ENCODE measurements at regions not wholly inside any gene's neighbourhood (a gene's known extent, or its start where the extent isn't known, plus 50 kb on each side); places are given as distances from the start of the nearest gene placed in this dataset.

- no peak for TF ChIP-seq HDAC6 (IDR thresholded peaks at IDR 0.05; ENCODE audit: unreplicated experiment)
- TF ChIP-seq, protein P1, sequence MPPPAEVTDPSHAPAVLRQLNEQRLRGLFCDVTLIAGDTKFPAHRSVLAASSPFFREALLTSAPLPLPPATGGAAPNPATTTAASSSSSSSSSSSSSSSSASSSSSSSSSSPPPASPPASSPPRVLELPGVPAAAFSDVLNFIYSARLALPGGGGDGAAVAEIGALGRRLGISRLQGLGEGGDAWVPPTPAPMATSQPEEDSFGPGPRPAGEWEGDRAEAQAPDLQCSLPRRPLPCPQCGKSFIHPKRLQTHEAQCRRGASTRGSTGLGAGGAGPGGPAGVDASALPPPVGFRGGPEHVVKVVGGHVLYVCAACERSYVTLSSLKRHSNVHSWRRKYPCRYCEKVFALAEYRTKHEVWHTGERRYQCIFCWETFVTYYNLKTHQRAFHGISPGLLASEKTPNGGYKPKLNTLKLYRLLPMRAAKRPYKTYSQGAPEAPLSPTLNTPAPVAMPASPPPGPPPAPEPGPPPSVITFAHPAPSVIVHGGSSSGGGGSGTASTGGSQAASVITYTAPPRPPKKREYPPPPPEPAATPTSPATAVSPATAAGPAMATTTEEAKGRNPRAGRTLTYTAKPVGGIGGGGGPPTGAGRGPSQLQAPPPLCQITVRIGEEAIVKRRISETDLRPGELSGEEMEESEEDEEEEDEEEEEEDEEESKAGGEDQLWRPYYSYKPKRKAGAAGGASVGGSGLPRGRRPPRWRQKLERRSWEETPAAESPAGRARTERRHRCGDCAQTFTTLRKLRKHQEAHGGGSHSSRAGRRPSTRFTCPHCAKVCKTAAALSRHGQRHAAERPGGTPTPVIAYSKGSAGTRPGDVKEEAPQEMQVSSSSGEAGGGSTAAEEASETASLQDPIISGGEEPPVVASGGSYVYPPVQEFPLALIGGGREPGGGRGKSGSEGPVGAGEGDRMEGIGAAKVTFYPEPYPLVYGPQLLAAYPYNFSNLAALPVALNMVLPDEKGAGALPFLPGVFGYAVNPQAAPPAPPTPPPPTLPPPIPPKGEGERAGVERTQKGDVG (CRISPR knock-in tag; IDR thresholded peaks at IDR 0.05): no peak
Observed at GRCh38 chr3:190182418-190183043, 61.8 kb upstream of the P3H2 start.

All from GM12878 (cell line).